Urinary bladder (tissue), 3 donors: ENCODE measurements at regions not wholly inside any gene's neighbourhood (a gene's known extent, or its start where the extent isn't known, plus 50 kb on each side); places are given as distances from the start of the nearest gene placed in this dataset.

ENCODE experiments used
- DNase-seq: peaks from one replicate; pipeline ENCODE4 v3.0.0-alpha.2; 2015; ENCODE audit errors: extremely low spot score
- H3K27ac ChIP-seq: one replicate; pipeline ENCODE4 v1.5.1; 2013; ENCODE audit warnings: low read depth, mild to moderate bottlenecking, moderate library complexity
- H3K36me3 ChIP-seq: one replicate; pipeline ENCODE4 v1.6.1; 2013; ENCODE audit warnings: mild to moderate bottlenecking, moderate library complexity; ENCODE audit not compliant: insufficient read depth
- H3K4me1 ChIP-seq: one replicate; pipeline ENCODE4 v1.6.1; 2013; ENCODE audit warnings: mild to moderate bottlenecking, moderate library complexity; ENCODE audit not compliant: insufficient read depth
- H3K4me3 ChIP-seq: one replicate; pipeline ENCODE4 v1.5.1; 2013; ENCODE audit warnings: low read depth, low read length
- WGBS: extraction: QIAGEN DNeasy Blood & Tissue Kit; methylation state at CpG from one replicate; pipeline ENCODE4 v1.1.7; 2013; 5-methylcytosine and 5-hydroxymethylcytosine counted together
- donor health status: healthy with polysubstance abuse.
- donor health status: healthy.

- DNase-seq = no peak
- no peak overlapping the region for H3K4me3 ChIP-seq
- H3K36me3 ChIP-seq = no peaks in the 10 kb centered on the region
- H3K4me1 ChIP-seq = no peaks in the 10 kb centered on the region
- 77% methylated on average over 1 of the region's 1 CpG for WGBS
- H3K27ac ChIP-seq = no peak overlapping the region
Observed at GRCh38 chr9:81250606-81251005, 438.7 kb downstream of the TLE1 start.

DNA sequence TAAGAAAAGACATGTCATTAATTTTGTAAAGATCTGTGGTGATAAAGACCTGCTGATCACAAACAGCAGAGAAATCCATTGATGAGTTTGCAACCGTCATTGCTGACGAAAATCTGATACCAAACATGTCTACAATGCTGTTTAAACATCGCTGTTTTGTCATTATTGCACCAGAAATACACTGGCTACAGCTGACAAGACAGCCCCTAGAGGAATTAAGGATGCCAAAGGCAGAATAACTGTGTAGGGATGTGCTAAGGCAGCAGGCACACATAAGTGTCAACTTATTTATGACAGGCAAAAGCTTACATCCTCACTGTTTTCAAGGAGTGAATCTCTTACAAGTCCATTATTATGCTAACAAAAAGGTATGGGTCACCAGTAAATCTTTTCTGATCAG, 439.3 kb downstream of the TLE1 start:
- Histone ChIP-seq H3K27ac (no peak overlapping the region), H3K36me3 (no peaks in the 10 kb centered on the region), H3K4me1 (no peaks in the 10 kb centered on the region), H3K4me3 (no peak overlapping the region)
- WGBS = 92% methylated on average over 3 of the region's 3 CpGs
- no peak for DNase-seq

- no peak for DNase-seq
- H3K36me3 ChIP-seq = no peaks in the 10 kb centered on the region
- WGBS = 91% methylated on average over 5 of the region's 5 CpGs
- no peaks in the 10 kb centered on the region for H3K4me1 ChIP-seq
- no peak overlapping the region for H3K4me3 ChIP-seq
- H3K27ac ChIP-seq = no peak overlapping the region
Observed at GRCh38 chr9:81245254-81245956, 443.9 kb downstream of the TLE1 start.

- Histone ChIP-seq H3K4me3 (no peak overlapping the region), H3K4me1 (no peaks in the 10 kb centered on the region), H3K27ac (no peak overlapping the region), H3K36me3 (no peaks in the 10 kb centered on the region)
- 72% methylated on average over 1 of the region's 1 CpG for WGBS
- DNase-seq = no peak
Observed at GRCh38 chr9:81244631-81245030, 444.7 kb downstream of the TLE1 start.

GRCh38 chr9:81242866-81243265, 446.5 kb downstream of the TLE1 start:
- H3K4me1 ChIP-seq = no peaks in the 10 kb centered on the region
- no peak for DNase-seq
- 100% methylated on average over 1 of the region's 1 CpG for WGBS
- no peak overlapping the region for H3K4me3 ChIP-seq
- H3K36me3 ChIP-seq = no peaks in the 10 kb centered on the region
- no peak overlapping the region for H3K27ac ChIP-seq

DNA sequence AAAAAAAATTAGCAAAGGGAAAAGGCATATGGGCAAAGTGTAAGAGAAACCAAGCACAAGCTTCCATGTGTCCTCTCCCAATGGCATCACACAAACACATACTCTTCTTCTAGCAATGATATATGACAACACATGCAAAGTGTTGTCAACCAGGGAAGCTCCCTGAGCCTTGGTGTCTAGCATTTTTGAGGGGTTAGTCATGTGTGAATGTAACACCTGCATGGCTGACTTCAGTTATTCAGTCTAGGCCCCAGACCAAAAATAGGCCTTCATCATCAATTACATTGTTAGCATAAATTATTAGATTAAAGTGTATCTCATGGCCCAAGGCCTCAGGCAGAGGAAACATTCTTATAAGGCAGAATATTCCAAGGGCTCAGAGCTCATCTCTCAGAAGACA, 450.0 kb downstream of the TLE1 start:
- H3K36me3 ChIP-seq = no peaks in the 10 kb centered on the region
- no peak for DNase-seq
- no peaks in the 10 kb centered on the region for H3K4me1 ChIP-seq
- no peak overlapping the region for H3K4me3 ChIP-seq
- H3K27ac ChIP-seq = no peak overlapping the region

DNA sequence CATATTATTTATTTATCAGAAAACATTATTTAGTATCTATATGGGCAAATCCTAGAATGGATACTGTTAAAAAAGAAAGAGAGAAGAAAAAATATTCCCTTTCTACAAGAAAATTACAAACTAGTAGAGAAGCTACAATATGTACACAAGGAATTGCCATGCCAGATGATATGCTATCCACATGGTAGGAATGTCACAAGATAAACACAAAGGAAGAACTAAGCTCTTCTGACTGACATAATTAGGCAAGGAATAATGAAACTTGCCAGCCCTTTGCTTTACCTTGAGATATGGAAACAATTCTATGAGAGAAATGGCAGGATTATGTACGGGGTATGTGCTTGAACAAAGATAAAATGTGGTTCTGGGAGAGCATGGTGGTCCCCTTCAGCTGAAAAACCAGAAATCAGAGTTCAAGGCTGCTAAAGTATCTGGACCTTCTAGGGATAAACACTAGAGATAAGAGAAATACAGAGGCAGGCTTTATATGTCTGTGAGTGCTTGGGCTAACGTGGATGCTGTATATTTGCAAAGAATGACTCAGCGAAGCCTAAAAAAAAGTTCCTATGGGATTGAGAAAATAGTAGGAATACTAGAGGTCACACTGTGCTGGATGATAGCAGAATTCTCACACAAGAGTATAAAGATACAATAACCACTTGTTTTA, 451.6 kb downstream of the TLE1 start:
- DNase-seq = no peak
- WGBS = 44% methylated on average over 3 of the region's 3 CpGs
- Histone ChIP-seq H3K4me3 (no peak overlapping the region), H3K4me1 (no peaks in the 10 kb centered on the region), H3K27ac (no peak overlapping the region), H3K36me3 (no peaks in the 10 kb centered on the region)

GRCh38 chr9:81234924-81235610, 454.3 kb downstream of the TLE1 start:
- H3K27ac ChIP-seq = no peak overlapping the region
- H3K4me3 ChIP-seq = no peak overlapping the region
- 85% methylated on average over 6 of the region's 6 CpGs for WGBS
- no peaks in the 10 kb centered on the region for H3K36me3 ChIP-seq
- no peaks in the 10 kb centered on the region for H3K4me1 ChIP-seq
- DNase-seq = no peak

GRCh38 chr9:81231011-81231410, 458.3 kb downstream of the TLE1 start:
- Histone ChIP-seq H3K27ac (no peak overlapping the region), H3K36me3 (no peaks in the 10 kb centered on the region), H3K4me1 (no peaks in the 10 kb centered on the region), H3K4me3 (no peak overlapping the region)
- DNase-seq = no peak
- WGBS = 0% methylated on average over 1 of the region's 1 CpG

- no peak overlapping the region for H3K4me3 ChIP-seq
- no peaks in the 10 kb centered on the region for H3K4me1 ChIP-seq
- H3K36me3 ChIP-seq = no peaks in the 10 kb centered on the region
- DNase-seq = no peak
- 87% methylated on average over 6 of the region's 6 CpGs for WGBS
- H3K27ac ChIP-seq = no peak overlapping the region
Observed at GRCh38 chr9:81227507-81228245, 461.7 kb downstream of the TLE1 start.

DNA sequence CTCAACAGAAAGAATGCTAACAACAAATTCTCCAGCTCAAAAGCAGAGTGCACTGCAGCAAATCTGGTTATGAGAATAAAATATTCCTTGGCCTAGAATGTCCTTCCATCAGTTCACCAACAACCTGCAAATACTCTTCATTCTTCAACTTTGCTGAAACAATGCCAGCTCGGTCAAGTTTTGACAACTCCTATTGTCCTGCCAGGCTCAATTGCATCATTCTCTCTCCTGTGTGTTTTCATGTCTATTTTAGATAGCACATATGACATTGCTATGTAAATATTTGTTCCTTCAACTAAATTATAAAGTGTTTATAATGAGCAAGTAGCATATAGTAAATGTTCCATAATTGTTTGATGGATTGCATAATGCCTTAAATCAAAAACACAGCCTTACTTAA, 463.8 kb downstream of the TLE1 start:
- Histone ChIP-seq H3K4me3 (no peak overlapping the region), H3K36me3 (no peaks in the 10 kb centered on the region), H3K27ac (no peak overlapping the region), H3K4me1 (no peaks in the 10 kb centered on the region)
- no peak for DNase-seq
- WGBS = 58% methylated on average over 1 of the region's 1 CpG

DNA sequence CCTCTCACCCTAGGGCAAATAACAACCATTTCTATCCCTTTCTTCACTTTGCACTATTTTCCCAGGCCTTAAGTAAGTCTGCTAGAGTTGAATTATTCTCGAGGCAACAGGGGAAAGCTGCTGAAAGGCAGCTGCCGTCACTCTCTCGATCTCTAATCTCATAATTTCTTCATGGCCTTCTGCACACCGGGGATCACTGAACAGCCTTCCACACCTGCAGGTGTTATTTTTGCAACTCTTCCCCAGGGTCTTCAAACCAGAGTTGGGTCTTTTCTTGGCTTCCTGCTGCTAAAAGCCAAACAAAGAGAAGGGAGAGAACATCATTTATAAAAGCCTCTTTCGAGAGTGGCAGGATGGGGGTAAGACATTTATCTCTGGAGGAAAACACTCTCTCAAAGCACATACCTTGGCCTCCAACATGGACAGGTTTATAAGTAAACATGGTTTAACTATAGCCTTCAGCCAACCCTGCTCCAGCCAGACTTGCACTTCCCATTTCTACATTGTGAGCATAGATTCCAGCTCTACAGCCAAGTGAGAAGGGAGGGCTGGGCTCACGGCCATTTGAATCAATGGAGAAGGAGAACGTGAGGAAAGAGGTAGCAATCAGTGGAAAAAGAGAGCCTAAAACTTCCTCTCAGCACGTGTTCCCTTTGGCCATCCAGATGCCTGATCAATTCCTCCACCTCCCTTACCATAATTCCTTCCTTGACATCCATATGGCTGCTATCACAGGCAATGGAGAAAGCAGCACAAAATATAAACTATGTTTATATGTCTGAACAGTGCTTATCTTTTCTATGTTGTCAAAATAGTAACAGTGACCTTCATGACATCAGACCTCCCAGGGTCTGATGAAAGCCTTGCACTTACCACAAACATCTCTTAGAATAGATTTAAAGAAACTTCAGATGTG, 464.9 kb downstream of the TLE1 start:
- 24% methylated on average over 8 of the region's 8 CpGs for WGBS
- no peak overlapping the region for H3K4me3 ChIP-seq
- no peaks in the 10 kb centered on the region for H3K4me1 ChIP-seq
- H3K36me3 ChIP-seq = no peaks in the 10 kb centered on the region
- DNase-seq = no peak
- H3K27ac ChIP-seq = no peak overlapping the region

DNA sequence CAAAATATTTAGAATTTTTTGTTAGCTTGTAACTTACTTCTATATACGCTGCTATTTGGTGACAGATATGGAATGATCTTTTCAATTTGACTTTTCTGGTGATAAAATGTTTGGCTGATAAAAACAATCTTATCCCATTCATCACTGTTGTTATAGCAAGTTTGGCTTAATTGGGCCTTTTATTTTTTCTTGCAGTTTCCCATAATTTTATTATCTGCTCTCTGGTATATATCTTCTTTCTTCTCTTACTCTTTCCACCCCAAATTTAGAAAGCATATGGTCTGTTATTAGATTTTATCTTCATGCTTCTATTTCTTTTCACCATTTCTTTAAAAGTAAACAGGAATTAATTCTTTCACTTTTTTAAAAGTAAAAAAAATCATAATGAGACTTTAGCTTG, 474.4 kb downstream of the TLE1 start:
- Histone ChIP-seq H3K4me1 (no peaks in the 10 kb centered on the region), H3K36me3 (no peaks in the 10 kb centered on the region), H3K27ac (no peak overlapping the region), H3K4me3 (no peak overlapping the region)
- WGBS = 91% methylated on average over 1 of the region's 1 CpG
- DNase-seq = no peak
